Esophagus mucosa (tissue), 1 donor: ENCODE measurements at regions not wholly inside any gene's neighbourhood (a gene's known extent, or its start where the extent isn't known, plus 50 kb on each side); places are given as distances from the start of the nearest gene placed in this dataset.
"Not testable (repeated sequence)": the region's sequence is repeated elsewhere in the genome, so short reads cannot be mapped to it uniquely, and the experiment has no call there.

ENCODE experiments used
- ATAC-seq: fragments of 200-7000 bp; cut with Tn5 transposase; one replicate; pipeline ENCODE4 v1.9.1; 2020
- donor health status: DM: yes; HTN: yes; CAD: no.

DNA sequence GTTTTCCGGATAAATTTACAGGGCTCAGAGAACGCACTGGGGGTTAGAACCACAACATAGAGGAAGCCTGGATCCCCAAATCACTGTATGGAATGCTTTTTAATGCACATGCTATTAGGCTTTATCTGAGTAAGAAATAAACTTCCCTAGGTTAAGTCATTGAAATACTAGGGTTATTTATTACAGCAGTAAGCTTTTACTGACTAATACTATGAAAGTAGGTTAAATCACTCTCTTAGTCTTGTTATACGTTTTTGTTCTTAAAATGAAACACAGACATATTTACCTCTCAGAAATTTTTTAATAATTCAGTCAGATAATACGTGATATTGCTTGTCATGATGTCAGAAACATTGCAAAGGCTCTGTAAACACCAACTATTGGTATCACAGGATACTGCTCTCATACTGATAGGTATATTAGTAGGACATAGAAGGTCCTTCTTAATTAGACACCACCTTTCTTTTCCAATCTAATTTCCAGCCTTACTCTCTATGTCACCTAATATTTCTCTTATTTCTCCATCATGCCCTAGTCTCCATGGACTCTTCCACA lies 162.7 kb upstream of the NYAP2 start:
- no peak for ATAC-seq

DNA sequence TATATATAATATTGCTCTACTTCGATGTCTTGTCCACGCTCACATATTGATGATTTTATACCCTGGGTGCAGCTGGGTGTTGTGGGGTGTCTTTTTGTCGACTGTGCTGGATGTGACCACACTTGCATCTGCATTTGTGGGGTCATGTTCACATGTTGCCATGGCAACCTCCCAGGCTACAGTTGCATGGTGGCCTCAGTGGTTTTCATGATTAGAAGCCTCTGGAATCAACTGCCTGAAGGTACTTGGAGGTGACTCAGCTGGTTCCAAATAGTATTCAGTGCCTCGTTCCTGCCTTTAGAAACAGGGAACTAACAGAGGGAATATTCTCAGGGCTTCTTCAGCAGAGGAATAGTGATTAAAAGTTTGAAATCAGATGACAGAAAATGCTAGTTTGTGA lies 166.3 kb upstream of the NYAP2 start:
- ATAC-seq: no peak

GRCh38 chr2:225231900-225232299 lies 167.6 kb upstream of the NYAP2 start:
- ATAC-seq: no peak

GRCh38 chr2:225229346-225229745 lies 170.2 kb upstream of the NYAP2 start:
- ATAC-seq: not testable (repeated sequence)

- no peak for ATAC-seq
Observed at GRCh38 chr2:225226441-225226840, 173.1 kb upstream of the NYAP2 start.

DNA sequence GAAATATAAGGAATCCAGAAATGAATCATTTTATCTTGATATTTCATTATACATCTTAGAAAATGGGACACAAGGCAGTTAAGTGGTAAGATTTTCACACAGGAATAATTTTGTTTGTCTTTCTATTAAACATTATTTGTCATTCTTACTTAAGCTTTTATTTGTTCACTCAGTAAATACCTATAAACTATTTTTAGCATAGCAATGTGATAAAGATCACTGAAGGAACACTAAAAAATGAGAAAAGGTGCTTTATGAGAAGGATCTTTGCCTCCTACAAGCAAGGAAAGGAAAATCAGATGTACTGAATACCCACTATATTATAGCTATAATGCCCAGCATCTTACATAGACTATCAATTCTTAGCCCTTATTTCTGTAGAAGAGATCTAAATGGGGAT lies 176.2 kb upstream of the NYAP2 start:
- ATAC-seq: no peak

DNA sequence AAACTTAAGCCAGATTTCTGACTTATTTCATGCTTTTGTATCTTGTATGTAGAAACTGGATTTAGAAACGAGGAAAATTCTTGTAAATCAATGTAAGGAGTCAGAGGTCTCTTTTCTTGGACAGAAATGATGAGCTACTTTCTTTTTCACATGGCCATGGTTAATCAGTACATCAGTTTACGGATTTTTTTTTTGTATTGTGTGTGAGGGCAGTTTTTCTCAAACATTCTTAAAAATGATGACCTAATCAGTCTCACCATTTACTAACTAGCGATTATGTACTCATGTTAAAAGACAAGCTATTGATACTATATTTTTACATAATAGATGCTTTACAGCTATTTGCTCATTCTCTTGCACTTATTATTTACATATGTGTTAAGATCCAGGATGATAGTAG lies 165.2 kb upstream of the DOCK10 start:
- ATAC-seq: no peak

GRCh38 chr2:225207043-225207442 lies 164.8 kb upstream of the DOCK10 start:
- ATAC-seq: no peak

DNA sequence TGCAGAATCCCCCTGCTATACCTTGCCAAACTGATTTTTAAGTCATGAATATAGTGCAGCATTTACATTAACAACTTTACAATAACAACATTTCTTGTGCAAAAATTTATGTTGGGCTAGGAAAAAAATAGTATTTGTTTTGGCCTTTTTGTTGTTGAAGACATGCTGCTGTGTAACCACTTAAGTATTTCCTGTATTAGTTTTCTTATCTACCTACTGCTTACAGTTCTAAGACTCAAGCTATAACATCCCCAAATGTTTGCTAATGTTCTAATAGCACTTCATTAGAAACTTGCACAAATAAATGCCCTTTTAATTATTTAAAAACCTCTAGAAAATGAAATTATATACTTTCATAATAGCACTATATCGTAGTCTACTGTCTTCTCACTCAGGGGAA lies 154.3 kb upstream of the DOCK10 start:
- no peak for ATAC-seq

GRCh38 chr2:225192869-225193268 lies 150.6 kb upstream of the DOCK10 start:
- no peak for ATAC-seq

- ATAC-seq: no peak
Observed at GRCh38 chr2:225190987-225191386, 148.7 kb upstream of the DOCK10 start.

GRCh38 chr2:225184948-225185347 lies 142.7 kb upstream of the DOCK10 start:
- ATAC-seq: no peak

DNA sequence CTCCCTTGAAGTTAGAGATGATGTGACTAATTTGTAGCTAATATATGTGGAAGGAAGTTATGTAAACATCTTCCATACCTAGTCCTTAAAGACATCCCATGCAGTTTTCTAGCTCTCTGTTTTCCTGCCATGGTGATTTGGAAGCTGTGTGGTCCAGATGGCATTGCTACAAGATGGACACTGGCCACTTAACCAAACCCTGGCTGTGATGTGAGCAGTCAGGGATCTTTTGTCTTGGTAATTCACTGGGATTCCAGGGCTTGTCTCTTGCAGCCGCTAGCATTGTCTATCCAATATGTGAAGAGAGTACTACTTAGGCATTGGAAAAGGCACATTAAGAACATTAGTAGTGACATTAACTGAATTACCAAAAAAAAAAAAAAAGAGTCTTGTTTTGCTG lies 139.9 kb upstream of the DOCK10 start:
- no peak for ATAC-seq

- ATAC-seq: no peak
Observed at GRCh38 chr2:225177098-225177497, 134.8 kb upstream of the DOCK10 start.

DNA sequence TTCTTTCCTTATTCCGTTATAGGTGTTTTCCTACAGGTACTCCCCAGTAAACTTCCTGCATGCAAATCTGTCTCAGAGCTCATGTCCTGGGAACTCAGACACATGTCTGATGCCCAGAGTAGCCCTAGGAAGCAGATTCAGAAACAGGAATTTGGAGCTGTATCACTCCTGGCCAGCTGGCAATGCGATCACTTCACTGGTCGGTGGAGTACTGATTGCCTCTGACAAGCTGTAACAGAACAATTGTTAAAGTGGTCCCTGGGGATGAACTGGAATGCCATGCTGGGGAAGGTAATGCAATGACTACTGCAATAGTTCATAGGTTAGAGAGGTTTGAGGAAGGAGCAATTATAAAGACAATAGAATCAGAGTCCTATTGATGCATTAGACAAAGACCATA lies 131.6 kb upstream of the DOCK10 start:
- ATAC-seq: no peak

GRCh38 chr2:225171350-225171749 lies 129.1 kb upstream of the DOCK10 start:
- no peak for ATAC-seq

DNA sequence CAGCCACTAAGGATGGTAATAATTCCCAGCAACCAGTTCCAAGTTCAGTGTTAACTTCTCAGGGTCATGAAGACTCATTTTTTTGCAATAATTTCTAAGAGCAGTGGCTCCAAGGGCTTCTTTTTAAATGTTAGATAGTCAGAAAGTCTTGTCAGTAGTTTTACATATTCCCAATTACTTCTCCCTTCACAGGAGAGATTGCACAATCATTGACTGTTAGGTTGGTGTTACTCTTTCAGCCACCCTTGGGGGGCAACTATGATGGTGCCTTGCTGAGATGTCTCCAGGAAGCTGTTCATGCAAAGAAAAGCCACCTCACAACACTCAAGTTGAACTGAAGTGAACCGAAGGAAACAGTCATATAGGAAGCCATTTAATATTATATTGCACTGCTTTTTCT lies 127.9 kb upstream of the DOCK10 start:
- ATAC-seq: no peak

DNA sequence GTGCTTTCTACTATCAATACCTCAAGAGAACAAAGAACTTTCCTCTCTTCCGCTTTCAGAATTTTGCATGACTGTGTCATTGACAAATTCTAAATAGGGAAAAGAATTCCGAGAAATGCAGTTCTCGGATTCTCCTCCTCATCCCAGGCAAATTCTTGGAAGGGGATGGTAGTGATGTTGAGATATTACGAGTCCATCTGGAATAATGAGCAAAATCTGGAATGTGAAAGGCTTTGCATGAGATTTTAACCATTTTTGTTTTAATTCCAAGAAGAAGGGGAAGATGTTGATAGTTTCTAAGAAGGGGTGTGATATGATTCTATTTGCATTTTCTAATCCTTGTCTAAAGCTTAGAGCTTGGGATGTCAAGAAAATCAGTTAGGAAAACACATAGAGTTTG lies 127.1 kb upstream of the DOCK10 start:
- no peak for ATAC-seq

GRCh38 chr2:225165052-225165451 lies 122.8 kb upstream of the DOCK10 start:
- no peak for ATAC-seq

GRCh38 chr2:225164401-225165050 lies 122.3 kb upstream of the DOCK10 start:
- no peak for ATAC-seq

DNA sequence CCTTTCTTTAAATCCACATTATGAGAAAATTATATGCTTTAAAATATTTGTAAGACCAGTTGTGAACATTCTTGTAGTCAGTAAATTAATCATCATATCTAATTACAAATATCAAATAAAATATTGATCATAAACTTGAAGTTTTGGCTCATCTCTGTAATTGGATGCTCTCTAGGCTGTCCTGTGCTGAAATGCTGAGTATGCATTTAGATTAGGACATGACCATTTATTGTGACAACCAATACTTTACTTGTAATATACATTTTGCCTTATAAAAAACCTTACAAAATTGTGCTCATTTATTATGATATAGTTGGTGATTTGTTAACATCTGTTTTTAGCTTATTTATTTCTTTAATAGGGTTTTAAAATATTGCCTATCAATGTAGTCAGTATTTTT lies 116.1 kb upstream of the DOCK10 start:
- no peak for ATAC-seq

GRCh38 chr2:225156853-225157451 lies 114.7 kb upstream of the DOCK10 start:
- ATAC-seq: no peak

- no peak for ATAC-seq
Observed at GRCh38 chr2:225140723-225141122, 98.5 kb upstream of the DOCK10 start.

GRCh38 chr2:225137971-225138370 lies 95.7 kb upstream of the DOCK10 start:
- ATAC-seq: no peak

DNA sequence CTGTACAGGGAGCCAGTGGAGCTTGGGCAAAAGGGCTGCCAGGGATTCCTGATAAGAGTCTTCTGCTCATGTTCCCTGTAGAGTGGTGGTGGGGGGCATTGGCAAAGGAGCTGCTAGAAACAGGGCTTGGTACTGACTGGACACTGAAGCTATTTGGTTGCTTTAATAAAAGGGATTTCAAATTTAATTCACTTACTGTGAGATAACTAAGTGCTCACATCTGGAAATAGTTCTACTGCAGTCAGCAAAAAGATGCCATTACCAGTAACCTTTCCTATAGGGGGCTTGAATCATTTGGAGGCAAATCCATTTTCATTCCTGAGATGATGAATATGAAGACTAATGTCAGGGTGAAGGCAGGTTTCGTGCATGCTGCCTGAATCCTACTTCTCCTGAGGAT lies 94.3 kb upstream of the DOCK10 start:
- no peak for ATAC-seq
